Right hindlimb (tissue), 1 donor: ENCODE measurements at regions not wholly inside any gene's neighbourhood (a gene's known extent, or its start where the extent isn't known, plus 50 kb on each side); places are given as distances from the start of the nearest gene placed in this dataset.

Source experiments
- DNase-seq: peaks from one replicate; pipeline ENCODE4 v3.0.0-alpha.2; 2018

DNA sequence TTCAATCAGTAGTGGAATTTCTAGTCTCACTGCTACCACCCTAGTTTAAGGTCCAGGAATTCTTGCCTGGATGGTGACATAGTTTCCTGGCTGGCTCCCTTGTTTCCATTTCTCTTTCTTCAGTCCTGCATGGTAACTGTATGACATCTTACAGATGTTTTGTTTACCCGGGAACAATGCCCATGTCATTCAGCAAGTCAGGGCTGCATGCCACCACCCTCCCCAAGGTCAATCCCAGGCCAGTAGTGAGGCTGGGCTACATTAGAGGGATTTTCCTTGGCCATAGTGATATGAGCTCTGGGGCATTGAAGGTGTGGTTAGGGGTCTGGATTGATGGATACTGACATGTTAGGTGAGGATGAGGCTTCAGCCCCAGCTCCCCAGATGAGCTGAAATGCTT lies 114.9 kb upstream of the E2F8 start:
- DNase-seq: no peak

- no peak for DNase-seq
These were observed 112.6 kb upstream of the E2F8 start for GRCh38 chr11:19353287-19353850.

DNA sequence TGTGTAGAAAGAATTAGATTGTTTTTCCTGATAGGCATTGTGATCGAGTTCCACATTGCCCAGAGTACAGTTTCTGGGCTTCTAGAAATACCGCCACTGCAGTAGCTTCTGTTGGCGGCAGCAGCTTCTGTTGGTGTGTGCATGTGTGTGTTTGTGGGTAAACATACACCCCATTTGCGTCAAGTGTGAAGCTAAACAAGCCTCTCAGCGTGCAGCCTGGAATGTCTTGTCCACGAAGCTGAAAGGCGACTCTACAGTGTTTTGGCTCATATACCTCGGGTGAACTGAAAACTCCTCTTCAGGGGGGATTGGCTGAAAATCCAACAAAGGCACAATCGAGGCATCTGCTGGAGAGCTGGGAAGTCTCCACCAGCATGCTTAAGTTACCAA lies 112.0 kb upstream of the E2F8 start:
- DNase-seq: no peak

- peak; percentile 33 for DNase-seq
These were observed 111.5 kb upstream of the E2F8 start for GRCh38 chr11:19352072-19352770.

GRCh38 chr11:19351426-19351825 lies 110.7 kb upstream of the E2F8 start:
- DNase-seq: no peak

DNA sequence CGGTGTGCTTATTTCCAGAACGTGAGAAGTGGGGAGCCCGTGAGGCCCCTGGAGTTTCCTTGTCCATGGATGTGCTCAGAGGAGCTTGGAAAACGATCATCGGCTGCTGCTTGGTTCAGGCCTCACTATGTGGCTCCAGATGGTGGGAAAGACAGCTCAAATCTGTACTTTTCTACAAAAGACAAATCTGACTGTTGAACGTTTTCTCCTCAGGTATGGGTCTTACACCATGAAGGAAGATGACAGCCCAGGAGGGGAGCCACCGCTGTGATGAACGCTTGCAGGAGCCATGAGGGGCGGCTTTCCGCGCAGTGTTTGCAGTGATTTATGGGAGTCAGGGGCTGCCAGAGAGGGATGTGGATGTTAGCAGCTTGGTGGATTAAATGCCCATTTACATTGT lies 109.4 kb upstream of the E2F8 start:
- DNase-seq: no peak

- no peak for DNase-seq
These were observed 108.7 kb upstream of the E2F8 start for GRCh38 chr11:19349340-19350025.

DNA sequence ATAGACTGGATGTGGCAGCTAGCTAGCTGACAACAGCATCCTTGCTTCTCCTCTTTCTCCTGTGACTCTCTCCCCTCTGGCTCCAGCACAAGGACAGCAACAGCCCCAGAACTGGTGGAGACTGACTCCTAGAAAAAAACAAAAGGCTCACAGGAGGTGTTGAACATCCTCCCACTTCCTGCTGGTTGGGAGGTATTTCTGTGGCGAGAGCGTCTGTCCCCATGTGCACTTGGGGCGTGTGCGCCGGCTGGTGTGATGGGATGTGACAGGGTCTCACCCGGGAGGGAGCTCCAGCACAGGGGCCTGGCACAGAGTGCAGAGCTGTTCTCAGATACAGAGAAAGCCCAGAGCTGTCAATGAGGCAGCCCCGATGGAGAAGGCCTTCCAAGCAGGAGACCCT lies 107.2 kb upstream of the E2F8 start:
- DNase-seq: no peak

GRCh38 chr11:19345848-19346681 lies 105.3 kb upstream of the E2F8 start:
- peak; percentile 33 for DNase-seq

- DNase-seq: peak; percentile 28
These were observed 104.7 kb upstream of the E2F8 start for GRCh38 chr11:19345519-19345847.

- DNase-seq: no peak
These were observed 104.1 kb upstream of the E2F8 start for GRCh38 chr11:19344661-19345518.

- no peak for DNase-seq
These were observed 101.3 kb upstream of the E2F8 start for GRCh38 chr11:19342036-19342435.

DNA sequence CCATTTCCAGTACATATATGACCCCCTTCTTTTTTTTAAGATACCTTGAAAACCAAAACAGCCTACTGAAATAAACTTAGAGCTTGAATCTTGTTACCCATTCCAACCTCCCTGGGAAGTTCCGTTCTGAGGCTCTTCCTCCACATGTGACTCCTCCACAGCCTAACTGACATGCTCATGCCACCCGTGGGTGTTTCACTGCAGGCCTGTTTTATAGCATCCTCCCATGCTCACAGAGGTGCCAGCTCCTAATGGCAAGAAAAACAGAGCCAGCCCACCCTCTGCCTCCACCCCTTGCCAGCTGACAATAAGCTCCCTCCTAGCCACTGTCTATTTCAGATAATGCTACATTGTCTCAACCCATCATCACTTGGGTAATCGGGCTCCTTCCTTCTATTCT lies 97.6 kb upstream of the E2F8 start:
- no peak for DNase-seq

DNA sequence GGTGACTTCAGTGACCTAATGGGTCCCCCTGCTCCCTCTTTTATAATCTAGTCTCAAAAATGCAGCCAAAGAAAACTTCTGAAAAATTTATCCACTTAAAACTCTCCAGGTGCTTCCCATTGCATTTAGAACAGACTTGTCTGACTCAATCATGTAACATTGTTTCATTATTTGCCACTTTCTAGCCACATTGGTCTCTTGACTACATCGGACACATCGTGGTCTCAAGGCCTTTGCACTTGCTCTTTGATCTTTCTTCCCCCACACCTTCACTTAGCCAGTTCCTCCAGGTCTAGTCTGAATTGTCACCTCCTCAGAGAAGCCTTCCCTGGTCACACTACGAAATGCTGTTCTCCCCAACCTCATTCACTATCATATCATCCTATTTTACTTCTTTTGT lies 97.0 kb upstream of the E2F8 start:
- DNase-seq: no peak

- DNase-seq: no peak
These were observed 95.6 kb upstream of the E2F8 start for GRCh38 chr11:19336331-19336730.

GRCh38 chr11:19332476-19332875 lies 91.7 kb upstream of the E2F8 start:
- no peak for DNase-seq

GRCh38 chr11:19330416-19330815 lies 89.7 kb upstream of the E2F8 start:
- DNase-seq: no peak

DNA sequence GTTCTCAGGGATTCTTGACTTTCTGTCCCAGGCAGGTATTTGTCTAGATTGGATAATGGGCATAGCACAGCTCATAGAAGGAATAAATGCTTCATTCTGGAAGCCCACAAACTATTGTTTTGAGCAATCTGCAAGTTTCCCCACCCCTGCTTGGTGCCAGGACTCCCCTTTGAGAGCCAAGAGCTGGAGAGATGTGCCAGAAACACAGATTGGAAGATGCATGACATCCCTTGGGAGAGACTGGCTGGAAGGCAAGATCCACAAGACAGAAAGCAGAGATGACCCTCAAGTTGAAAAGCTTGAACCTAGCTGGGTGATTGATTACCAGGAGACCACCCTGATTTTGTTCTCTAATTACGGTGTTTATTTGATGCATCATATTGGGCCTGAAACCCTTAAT lies 89.2 kb upstream of the E2F8 start:
- no peak for DNase-seq

DNA sequence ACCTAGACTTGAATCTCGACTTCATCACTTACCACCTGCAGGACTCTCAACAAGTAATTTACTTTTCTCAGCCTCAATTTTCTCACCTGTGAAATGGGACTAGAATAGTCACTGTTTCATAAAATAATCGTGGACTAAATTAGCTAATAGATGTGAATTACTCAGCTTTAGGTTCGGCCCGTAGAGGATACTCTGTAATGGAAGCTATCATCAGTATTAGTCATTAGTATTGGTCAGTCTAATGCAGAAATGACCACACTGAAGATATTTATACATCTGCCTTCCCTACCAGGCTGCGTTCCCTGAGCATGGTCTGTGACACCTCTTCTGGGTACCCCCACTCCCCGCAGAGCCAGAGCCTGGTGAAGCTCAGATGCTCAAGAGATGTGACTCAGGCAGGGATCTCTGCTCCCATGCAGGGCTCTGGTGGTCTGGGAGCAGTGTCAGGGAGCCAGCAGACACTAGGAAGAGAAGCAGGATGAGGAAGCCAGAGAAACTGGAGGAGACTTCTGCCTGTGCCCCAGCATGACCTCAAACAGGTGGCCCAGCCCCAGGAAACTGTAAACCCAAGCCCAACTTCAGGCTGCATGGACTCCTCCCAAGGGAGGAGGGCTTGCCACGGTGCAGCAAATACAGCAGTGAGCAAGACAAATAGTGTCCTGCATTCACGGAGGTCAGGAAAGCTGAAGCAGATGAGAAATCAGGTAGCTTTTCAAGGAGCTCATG lies 88.0 kb upstream of the E2F8 start:
- DNase-seq: no peak

DNA sequence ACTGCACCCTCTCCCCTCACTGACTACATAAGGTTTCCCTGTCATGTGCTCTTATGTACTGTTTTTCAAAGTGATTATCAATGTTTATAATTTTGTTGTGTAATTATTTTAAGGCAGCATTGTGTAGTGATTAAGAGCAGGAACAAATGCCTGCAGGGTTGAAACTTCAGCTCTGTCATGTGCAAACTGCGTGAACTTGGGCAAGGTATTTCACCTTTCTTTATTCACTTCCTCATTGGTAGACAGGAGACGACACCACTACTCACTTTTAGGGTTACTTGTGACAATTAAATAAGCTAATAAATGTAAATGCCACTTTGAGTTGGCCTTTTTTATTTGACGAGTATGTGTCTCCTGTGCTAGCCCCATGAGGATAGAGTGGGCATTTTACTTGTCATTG lies 86.5 kb upstream of the E2F8 start:
- no peak for DNase-seq

GRCh38 chr11:19326499-19326898 lies 85.8 kb upstream of the E2F8 start:
- DNase-seq: no peak

- no peak for DNase-seq
These were observed 82.8 kb upstream of the E2F8 start for GRCh38 chr11:19323502-19323901.
